ENCODE measurements at regions not wholly inside any gene's neighbourhood (a gene's known extent, or its start where the extent isn't known, plus 50 kb on each side); places are given as distances from the start of the nearest gene placed in this dataset.
A peak's percentile ranks its signal among the peaks of the same experiment; 100 is the strongest.

DNA sequence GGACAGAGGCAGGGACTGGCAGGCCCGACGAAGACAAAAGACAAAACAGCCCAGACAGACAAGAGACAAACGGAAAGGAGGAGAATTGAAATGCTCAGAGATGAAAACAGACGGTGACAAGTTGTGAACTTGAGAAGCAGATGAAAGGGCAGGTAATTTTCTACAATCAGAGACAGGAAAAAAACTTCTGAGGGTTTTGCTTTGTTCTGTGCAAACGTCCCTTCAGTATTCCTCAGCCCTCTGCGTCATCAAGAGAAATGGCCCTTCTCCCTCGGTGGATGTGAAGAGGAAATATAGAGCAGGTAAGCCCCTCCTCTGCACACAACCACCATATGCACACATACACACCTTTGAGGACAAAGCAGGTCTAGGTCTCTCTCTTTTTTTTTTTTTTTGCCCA is 206.6 kb downstream of the UACA start:
- DNase-seq (ENCODE audit: low spot score) = no peak

DNA sequence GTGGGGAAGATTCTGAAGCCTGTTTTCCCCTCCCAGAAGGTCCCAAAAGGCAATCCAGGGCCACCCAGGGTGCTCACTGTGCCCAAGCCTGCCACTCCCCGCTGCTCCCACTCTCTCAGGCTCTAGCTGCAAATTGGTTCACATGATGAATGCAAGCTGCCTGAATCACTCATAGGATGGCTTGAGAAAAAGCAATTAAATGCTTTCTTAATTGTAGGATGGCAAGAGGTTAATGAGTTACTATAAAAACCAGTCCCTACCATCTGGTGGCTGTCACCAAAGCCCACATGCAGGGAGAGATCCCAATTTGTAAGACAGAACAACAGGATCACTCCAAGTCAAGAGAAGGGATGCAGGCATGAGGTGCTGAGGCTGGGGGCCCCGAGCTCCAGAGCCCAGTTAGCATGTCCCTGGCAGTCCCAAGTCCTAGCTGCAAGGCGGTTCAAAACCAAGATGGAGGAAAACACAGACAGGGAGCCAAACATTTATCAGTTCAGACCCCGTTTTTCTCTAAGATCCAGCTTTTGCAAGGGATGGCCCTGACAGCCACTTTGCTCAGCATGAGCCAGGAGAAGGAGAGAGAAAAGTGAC is 207.1 kb downstream of the UACA start:
- DNase-seq (ENCODE audit: low spot score) = no peak

DNA sequence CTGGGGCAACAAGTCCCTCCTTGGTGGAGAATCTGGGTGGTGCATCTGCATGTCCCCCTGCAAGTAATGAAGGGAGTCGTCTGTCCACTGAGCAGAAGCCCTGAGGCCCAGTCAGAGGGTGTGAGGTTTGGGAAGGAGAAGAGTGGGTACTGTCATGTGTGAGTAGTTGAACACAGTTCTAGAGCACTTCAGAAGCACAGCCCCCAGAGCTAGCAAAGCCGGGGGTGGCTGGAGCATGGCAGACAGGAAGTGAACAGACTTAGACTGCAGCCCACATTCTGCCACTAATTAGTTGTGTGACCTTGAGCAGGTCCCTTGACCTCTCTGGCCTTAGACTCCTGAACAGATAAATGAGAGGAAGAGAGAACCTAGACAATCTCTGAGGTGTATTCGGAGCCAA is 207.6 kb downstream of the UACA start:
- DNase-seq (ENCODE audit: low spot score) = no peak

GRCh38 chr15:70547846-70548487 is 215.4 kb downstream of the UACA start:
- DNase-seq (ENCODE audit: low spot score) = no peak

DNA sequence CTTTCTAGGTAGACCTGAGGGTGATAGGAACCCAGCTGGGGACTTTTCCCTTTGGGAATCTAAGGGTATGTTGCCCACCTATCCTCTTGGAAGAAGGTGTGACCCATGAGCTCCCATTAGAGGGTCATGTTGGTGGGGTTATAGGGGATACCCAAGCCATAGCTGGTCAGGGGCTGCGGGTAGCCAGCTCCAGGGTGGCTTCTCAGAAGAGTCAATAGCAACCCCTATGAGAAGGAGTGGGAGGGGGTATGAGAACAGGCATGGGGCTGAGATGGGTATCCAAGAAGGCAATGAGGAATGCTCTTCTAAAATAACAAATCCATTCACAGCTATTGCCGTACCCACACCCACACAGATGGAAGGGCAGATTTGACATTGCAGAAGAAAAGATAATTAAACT is 217.8 kb downstream of the UACA start:
- DNase-seq (ENCODE audit: low spot score) = peak; percentile 20

DNA sequence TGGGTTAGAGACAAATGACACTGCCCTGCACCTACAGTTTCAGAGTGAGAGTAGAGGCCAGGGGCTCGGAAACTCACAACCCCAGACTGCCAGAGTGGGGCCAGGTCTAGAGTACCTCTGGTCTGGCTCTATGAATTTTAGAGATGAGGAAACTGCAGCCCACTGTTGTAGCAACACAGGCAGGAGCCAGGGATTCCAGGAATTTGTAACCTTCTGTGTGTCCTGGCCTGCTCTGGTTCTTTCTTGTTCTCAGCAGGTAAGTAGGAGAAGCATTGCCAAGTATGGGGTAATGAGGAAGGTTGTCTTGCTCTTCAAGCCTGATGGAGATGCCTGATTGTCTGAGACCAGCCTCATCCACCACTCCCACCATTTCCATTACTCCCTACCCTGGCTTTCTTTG is 221.8 kb downstream of the UACA start:
- DNase-seq (ENCODE audit: low spot score) = peak; percentile 65

GRCh38 chr15:70539912-70540530 is 223.3 kb downstream of the UACA start:
- peak; percentile 35 for DNase-seq (ENCODE audit: low spot score)

- no peak for DNase-seq (ENCODE audit: low spot score)
Measured at GRCh38 chr15:70539409-70539808, 223.9 kb downstream of the UACA start.

DNA sequence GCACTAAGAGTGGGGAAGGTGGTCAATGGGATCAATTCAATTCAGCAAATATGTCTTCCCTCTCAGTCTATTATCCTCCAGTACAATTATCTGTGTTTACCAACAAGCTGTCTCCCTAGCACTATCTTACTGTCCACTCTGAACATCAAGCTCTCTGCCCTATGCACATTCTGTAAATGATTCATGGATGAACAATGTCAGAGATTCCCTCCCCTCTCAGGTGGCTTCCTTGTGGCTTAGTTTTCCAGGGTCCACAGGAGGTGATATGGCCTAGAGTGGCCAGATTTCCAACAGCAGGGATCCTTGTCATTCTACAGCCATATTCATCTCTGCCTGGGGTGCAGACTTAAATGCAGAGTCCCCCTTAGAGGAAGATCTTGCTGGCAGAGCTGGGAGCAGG is 225.1 kb downstream of the UACA start:
- peak; percentile 16 for DNase-seq (ENCODE audit: low spot score)

DNA sequence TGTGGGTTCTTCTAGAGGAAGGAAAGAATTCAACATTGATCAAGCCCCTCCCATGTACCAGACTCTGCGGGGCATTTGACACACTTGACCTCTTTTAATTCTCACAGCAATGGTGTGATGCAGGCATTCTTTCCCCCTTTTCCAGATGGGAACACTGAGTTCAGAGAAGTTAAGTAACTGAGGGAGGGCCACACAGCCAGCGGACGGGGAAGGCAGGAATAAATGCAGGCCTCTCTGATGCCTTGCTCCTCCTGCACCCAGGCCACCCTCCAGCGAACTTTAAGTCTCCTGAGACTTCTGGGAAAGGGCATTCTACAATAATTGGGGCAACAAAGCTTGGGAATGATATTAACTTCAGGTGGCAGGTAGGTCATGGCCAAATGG is 227.4 kb downstream of the UACA start:
- no peak for DNase-seq (ENCODE audit: low spot score)

- DNase-seq (ENCODE audit: low spot score) = no peak
Measured at GRCh38 chr15:70535071-70535954, 228.0 kb downstream of the UACA start.

- DNase-seq (ENCODE audit: low spot score) = no peak
Measured at GRCh38 chr15:70533931-70534742, 229.2 kb downstream of the UACA start.

- DNase-seq (ENCODE audit: low spot score) = no peak
Measured at GRCh38 chr15:70532531-70533186, 230.7 kb downstream of the UACA start.

GRCh38 chr15:70531576-70531975 is 231.8 kb downstream of the UACA start:
- no peak for DNase-seq (ENCODE audit: low spot score)

GRCh38 chr15:70530906-70531305 is 232.5 kb downstream of the UACA start:
- no peak for DNase-seq (ENCODE audit: low spot score)

DNA sequence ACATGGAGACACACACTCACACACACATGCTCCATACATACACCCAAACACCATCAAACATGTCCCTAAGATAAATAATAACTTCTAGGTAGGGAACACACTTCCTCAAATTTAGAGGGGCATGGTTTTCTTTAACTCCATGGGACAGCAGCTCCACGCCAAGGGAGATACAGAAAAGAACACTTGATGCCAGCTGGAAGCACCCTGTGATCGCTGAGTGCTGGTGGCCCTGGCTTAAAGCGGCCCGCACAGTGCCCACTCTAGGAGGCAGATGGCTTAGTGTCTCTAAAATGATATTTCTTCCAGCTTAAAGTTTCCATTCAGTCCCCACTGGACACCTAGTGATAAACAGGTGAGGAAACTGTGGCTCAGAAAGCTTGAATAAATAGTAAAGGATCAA is 232.9 kb downstream of the UACA start:
- no peak for DNase-seq (ENCODE audit: low spot score)

- DNase-seq (ENCODE audit: low spot score) = no peak
Measured at GRCh38 chr15:70530017-70530499, 233.3 kb downstream of the UACA start.

- no peak for DNase-seq (ENCODE audit: low spot score)
Measured at GRCh38 chr15:70528816-70529215, 234.5 kb downstream of the UACA start.

DNA sequence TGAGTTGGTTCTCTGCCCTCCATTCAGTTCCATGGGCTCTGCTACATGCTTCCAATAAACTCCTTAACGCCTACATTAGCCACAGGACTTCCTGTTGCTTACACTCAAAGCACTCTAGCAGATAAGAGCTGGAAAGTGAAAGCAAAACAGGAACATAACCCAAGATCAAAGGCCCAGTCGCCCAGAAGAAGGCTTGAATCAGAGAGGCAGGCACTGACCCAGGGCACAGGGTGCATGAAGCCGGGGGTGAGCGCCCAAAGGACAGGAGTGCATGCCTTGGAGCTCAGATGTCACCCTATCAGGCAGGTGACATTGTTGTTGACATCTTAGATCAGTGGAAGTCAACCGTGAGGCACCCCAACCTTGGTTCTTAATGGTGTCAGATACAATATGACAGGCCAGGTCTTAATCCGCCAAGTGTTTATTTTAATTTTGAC is 235.1 kb downstream of the UACA start:
- DNase-seq (ENCODE audit: low spot score) = no peak

DNA sequence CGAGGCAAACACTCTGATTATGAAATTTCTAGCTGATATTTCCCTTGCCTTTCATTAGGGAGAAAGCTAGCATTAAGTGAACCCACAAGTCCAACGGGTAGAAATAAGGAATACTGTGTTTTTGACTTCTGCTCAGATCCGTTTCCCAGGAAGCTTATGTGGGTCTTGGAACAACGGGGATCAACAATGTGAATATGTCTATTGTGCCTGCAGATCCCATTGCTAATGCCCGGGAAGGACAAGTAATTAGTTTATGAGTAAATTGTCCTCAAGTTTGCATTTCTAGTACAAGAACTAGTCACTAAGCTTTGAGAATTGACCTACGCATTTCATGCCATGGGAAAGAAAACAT is 236.4 kb downstream of the UACA start:
- DNase-seq (ENCODE audit: low spot score) = no peak
